ENCODE measurements at regions not wholly inside any gene's neighbourhood (a gene's known extent, or its start where the extent isn't known, plus 50 kb on each side); places are given as distances from the start of the nearest gene placed in this dataset.

DNA sequence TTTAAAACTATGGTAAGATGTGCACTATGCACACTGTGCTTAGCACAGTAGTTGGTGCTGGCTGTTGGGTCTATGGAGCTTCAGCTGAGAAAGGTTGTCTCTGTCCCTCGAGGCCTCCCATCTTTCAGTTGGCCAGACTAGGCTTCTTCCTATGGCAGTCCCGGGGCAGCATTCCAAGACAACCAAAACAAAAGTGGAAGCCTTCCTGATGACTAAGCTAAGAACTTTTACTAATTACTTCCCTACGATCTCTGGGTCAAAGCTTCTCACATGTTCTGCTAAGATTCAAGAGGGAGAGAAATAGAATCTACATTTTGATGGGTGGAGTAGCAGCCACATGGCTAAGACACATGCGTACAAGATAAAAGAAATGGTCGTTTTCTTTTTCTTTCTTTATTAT lies 342.8 kb downstream of the TUSC7 start:
- TF ChIP-seq POLR2A (IDR thresholded peaks at IDR 0.05), result no peak
- TF ChIP-seq, protein P1, sequence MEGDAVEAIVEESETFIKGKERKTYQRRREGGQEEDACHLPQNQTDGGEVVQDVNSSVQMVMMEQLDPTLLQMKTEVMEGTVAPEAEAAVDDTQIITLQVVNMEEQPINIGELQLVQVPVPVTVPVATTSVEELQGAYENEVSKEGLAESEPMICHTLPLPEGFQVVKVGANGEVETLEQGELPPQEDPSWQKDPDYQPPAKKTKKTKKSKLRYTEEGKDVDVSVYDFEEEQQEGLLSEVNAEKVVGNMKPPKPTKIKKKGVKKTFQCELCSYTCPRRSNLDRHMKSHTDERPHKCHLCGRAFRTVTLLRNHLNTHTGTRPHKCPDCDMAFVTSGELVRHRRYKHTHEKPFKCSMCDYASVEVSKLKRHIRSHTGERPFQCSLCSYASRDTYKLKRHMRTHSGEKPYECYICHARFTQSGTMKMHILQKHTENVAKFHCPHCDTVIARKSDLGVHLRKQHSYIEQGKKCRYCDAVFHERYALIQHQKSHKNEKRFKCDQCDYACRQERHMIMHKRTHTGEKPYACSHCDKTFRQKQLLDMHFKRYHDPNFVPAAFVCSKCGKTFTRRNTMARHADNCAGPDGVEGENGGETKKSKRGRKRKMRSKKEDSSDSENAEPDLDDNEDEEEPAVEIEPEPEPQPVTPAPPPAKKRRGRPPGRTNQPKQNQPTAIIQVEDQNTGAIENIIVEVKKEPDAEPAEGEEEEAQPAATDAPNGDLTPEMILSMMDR (IDR thresholded peaks at IDR 0.05), result no peak
- no peak for TF ChIP-seq POLR2AphosphoS5 (IDR thresholded peaks at IDR 0.05)

Measured in transverse colon (tissue), 4 donors.